IMR-90 (cell line): ENCODE measurements at regions not wholly inside any gene's neighbourhood (a gene's known extent, or its start where the extent isn't known, plus 50 kb on each side); places are given as distances from the start of the nearest gene placed in this dataset.

Experiments used
- ATAC-seq: fragments of 200-7000 bp; cut with Tn5 transposase; 2 replicates; pipeline ENCODE4 v1.9.1; 2020; ENCODE audit warnings: low read depth, mild to moderate bottlenecking, moderate library complexity
- BruUV-seq: library from RNA; stranded (reverse); fragments of 400-500 nt; replicated peaks from 2 replicates; lab custom pipeline; 2021; lab: Mats Ljungman, UMichigan
- CTCF ChIA-PET: fragments of 300-600 bp; formaldehyde crosslinking; extraction: SDS; loops from one replicate; lab custom pipeline; 2021; ENCODE audit warnings: antibody characterized with exemption; lab: Yijun Ruan, JAX
- POLR2A ChIA-PET: fragments of 300-600 bp; sonication (Branson Sonifier 250); formaldehyde crosslinking; loops from one replicate; lab custom pipeline; 2022; ENCODE audit warnings: antibody characterized with exemption; ENCODE audit not compliant: unreplicated experiment; lab: Charles Lee
- DNase-seq: peaks from one replicate; pipeline ENCODE4 v3.0.0; 2013
- H2AFZ ChIP-seq: replicated peaks from 2 replicates; pipeline ENCODE3; 2013; ENCODE audit warnings: low read length, mild to moderate bottlenecking; ENCODE audit not compliant: poor library complexity
- H2AK5ac ChIP-seq: 2 replicates; pipeline ENCODE4 v1.6.1; 2013; ENCODE audit warnings: low read depth, low read length, inconsistent platforms
- H2AK9ac ChIP-seq: replicated peaks from 2 replicates; pipeline ENCODE3; 2013; ENCODE audit warnings: mild to moderate bottlenecking, low read depth, low read length, moderate library complexity; ENCODE audit not compliant: poor library complexity
- H2BK120ac ChIP-seq: 2 replicates; pipeline ENCODE4 v1.6.1; 2013; ENCODE audit warnings: low read depth, low read length, inconsistent platforms
- H2BK15ac ChIP-seq: 3 replicates; pipeline ENCODE4 v1.6.1; 2013; ENCODE audit warnings: low read depth, low read length, inconsistent platforms
- H2BK20ac ChIP-seq: 2 replicates; pipeline ENCODE4 v1.6.1; 2013; ENCODE audit warnings: low read depth, mild to moderate bottlenecking, inconsistent platforms, low read length, moderate library complexity
- H2BK5ac ChIP-seq: 2 replicates; pipeline ENCODE4 v1.6.1; 2013; ENCODE audit warnings: mild to moderate bottlenecking, low read depth, low read length, inconsistent platforms; ENCODE audit not compliant: poor library complexity, severe bottlenecking
- H3K14ac ChIP-seq: replicated peaks from 2 replicates; pipeline ENCODE4 v1.6.1; 2013; ENCODE audit warnings: low read depth, low read length, inconsistent platforms
- H3K18ac ChIP-seq: 2 replicates; pipeline ENCODE4 v1.6.1; 2013; ENCODE audit warnings: low read depth, low read length, control low read depth
- H3K23ac ChIP-seq: 2 replicates; pipeline ENCODE4 v1.6.1; 2013; ENCODE audit warnings: low read depth, low read length, inconsistent platforms
- H3K27ac ChIP-seq: 2 replicates; pipeline ENCODE4 v1.5.1; 2013; ENCODE audit warnings: mild to moderate bottlenecking, control low read depth, low read length; ENCODE audit not compliant: insufficient read depth
- H3K27me3 ChIP-seq: 2 replicates; pipeline ENCODE4 v1.6.1; 2013; ENCODE audit warnings: low read length; ENCODE audit not compliant: control insufficient read depth, insufficient read depth
- H3K36me3 ChIP-seq: 2 replicates; pipeline ENCODE4 v1.6.1; 2013; ENCODE audit warnings: low read length, mixed read lengths; ENCODE audit not compliant: control insufficient read depth, insufficient read depth
- H3K4ac ChIP-seq: 2 replicates; pipeline ENCODE4 v1.6.1; 2013; ENCODE audit warnings: low read depth, low read length, inconsistent platforms
- H3K4me1 ChIP-seq: 2 replicates; pipeline ENCODE4 v1.6.1; 2013; ENCODE audit warnings: low read length, mixed read lengths; ENCODE audit not compliant: control insufficient read depth, insufficient read depth
- H3K4me2 ChIP-seq: 2 replicates; pipeline ENCODE4 v1.6.1; 2013; ENCODE audit warnings: low read depth, mild to moderate bottlenecking, control low read depth, low read length, moderate library complexity
- H3K4me3 ChIP-seq: 2 replicates; pipeline ENCODE4 v1.5.1; 2013; ENCODE audit warnings: low read depth, mild to moderate bottlenecking, control low read depth, low read length, moderate library complexity; ENCODE audit not compliant: insufficient read depth
- H3K56ac ChIP-seq: 2 replicates; pipeline ENCODE4 v1.6.1; 2013; ENCODE audit warnings: low read length, inconsistent platforms; ENCODE audit not compliant: insufficient read depth; ENCODE audit errors: extremely low read depth
- H3K79me1 ChIP-seq, 2 experiments: 2 replicates each; pipeline ENCODE4 v1.6.1; 2013; ENCODE audit warnings: low read length in 2 of 2, inconsistent platforms in 1 of 2, low read depth in 1 of 2
- H3K9ac ChIP-seq: 2 replicates; pipeline ENCODE4 v1.6.1; 2013; ENCODE audit warnings: low read depth, low read length, control low read depth
- H3K9me1 ChIP-seq: 2 replicates; pipeline ENCODE4 v1.6.1; 2013; ENCODE audit warnings: low read length, inconsistent platforms; ENCODE audit not compliant: insufficient read depth
- H3K9me3 ChIP-seq: 2 replicates; pipeline ENCODE4 v1.6.1; 2013; ENCODE audit warnings: low read length; ENCODE audit not compliant: control insufficient read depth, insufficient read depth
- H4K20me1 ChIP-seq: 2 replicates; pipeline ENCODE4 v1.6.1; 2013; ENCODE audit warnings: low read length, inconsistent platforms; ENCODE audit not compliant: insufficient read depth
- H4K5ac ChIP-seq: 2 replicates; pipeline ENCODE4 v1.6.1; 2013; ENCODE audit warnings: mild to moderate bottlenecking, low read depth, low read length, control low read depth
- H4K8ac ChIP-seq, 2 experiments: 2 replicates each; pipeline ENCODE4 v1.6.1; 2013; ENCODE audit warnings: low read depth in 2 of 2, low read length in 2 of 2, control low read depth in 1 of 2, inconsistent platforms in 1 of 2
- H4K91ac ChIP-seq: 2 replicates; pipeline ENCODE4 v1.6.1; 2013; ENCODE audit warnings: low read depth, low read length, inconsistent platforms; ENCODE audit not compliant: insufficient read depth
- CHD1 ChIP-seq: IDR thresholded peaks from 2 replicates; pipeline ENCODE4 v1.6.1; 2012; ENCODE audit warnings: low read depth, low read length, improper control_type of control experiment
- MAFK ChIP-seq: IDR thresholded peaks from 2 replicates; pipeline ENCODE4 v1.6.1; 2012; ENCODE audit warnings: low read depth, low read length, improper control_type of control experiment
- WGBS, 2 experiments: methylation state at CpG; one replicate each; pipeline versions ENCODE4 v1.1.5 to v1.1.7; 2013; ENCODE audit warnings: missing lambda C conversion rate in 2 of 2; ENCODE audit not compliant: insufficient read length in 1 of 2; ENCODE audit errors: extremely low coverage in 2 of 2; 5-methylcytosine and 5-hydroxymethylcytosine counted together
- dilution Hi-C: fragments of 300-500 bp; cut with HindIII; formaldehyde crosslinking; loops from one replicate; pipeline ENCODE4 v1.14.3; 2018; ENCODE audit warnings: low sequenced_read_pairs; ENCODE audit not compliant: unreplicated experiment
- in situ Hi-C: fragments of 300-500 bp; cut with MboI; formaldehyde crosslinking; loops from 3 replicates; pipeline ENCODE4 v1.14.3; 2019; ENCODE audit warnings: low sequenced_read_pairs, inconsistent platforms, mixed read lengths
- intact Hi-C: fragments of 100-400 bp; cut with micrococcal nuclease; formaldehyde crosslinking; loops from 2 replicates; pipeline ENCODE4 v1.10.0; 2022

GRCh38 chr15:79632457-79632856 lies 200.3 kb downstream of the MINAR1 start:
- no peak overlapping the region for H2AFZ ChIP-seq
- POLR2A ChIA-PET, result no interaction called here
- dilution Hi-C loops, result no loop called here

More at GRCh38 chr15:79632457-79632856, 200.3 kb downstream of the MINAR1 start:
- ATAC-seq, result no peak
- Histone ChIP-seq H2BK5ac (no peak overlapping the region), H2BK120ac (no peak overlapping the region), H4K20me1 (no peaks in the 10 kb centered on the region), H3K18ac (no peak overlapping the region), H3K4me3 (no peak overlapping the region), H3K27ac (no peak overlapping the region), H4K91ac (no peak overlapping the region), H2BK20ac (no peak overlapping the region), H3K23ac (no peak overlapping the region), H3K27me3 (peaks cover 10% of the 10 kb centered on the region), H3K4ac (no peak overlapping the region), H4K8ac (no peak overlapping the region), H3K9me1 (no peaks in the 10 kb centered on the region), H2AK9ac (no peak overlapping the region), H2BK15ac (no peak overlapping the region), H3K4me1 (peaks cover 2% of the 10 kb centered on the region; the same call in 1 of the 2 replicates), H3K14ac (no peak overlapping the region), H2AK5ac (no peak overlapping the region), H3K9ac (no peak overlapping the region), H3K4me2 (no peak overlapping the region), H4K5ac (no peak overlapping the region), H3K36me3 (no peaks in the 10 kb centered on the region), H3K56ac (no peak overlapping the region), H3K79me1 (no peaks in the 10 kb centered on the region), H3K9me3 (peaks cover 3% of the 10 kb centered on the region; the same call in 1 of the 2 replicates)
- no peak for DNase-seq
- in situ Hi-C loops, result loop anchor here (25.0 kb wide), 1 partner anchor 355 kb away; no protein-coding TSS in a partner anchor
- intact Hi-C loops, result no loop called here
- no TSS peak for BruUV-seq
- TF ChIP-seq MAFK (peak; percentile 36; the same call in 1 of the 2 replicates), CHD1 (no peak)
- CTCF ChIA-PET, result no interaction called here
- no CpG with 5 or more reads among the region's 2 CpGs for WGBS, 2 experiments
